ENCODE measurements at regions not wholly inside any gene's neighbourhood (a gene's known extent, or its start where the extent isn't known, plus 50 kb on each side); places are given as distances from the start of the nearest gene placed in this dataset.
"Not testable (repeated sequence)": the region's sequence is repeated elsewhere in the genome, so short reads cannot be mapped to it uniquely, and the experiment has no call there.

GRCh38 chr17:31798205-31798724 is 60.8 kb downstream of the COPRS start:
- DNase-seq = no peak

- DNase-seq = not testable (repeated sequence)
Observed at GRCh38 chr17:31795941-31796340, 63.1 kb downstream of the COPRS start.

- DNase-seq = no peak
Observed at GRCh38 chr17:31794111-31794510, 64.9 kb downstream of the COPRS start.

GRCh38 chr17:31793634-31794033 is 65.4 kb downstream of the COPRS start:
- DNase-seq = not testable (repeated sequence)

GRCh38 chr17:31792007-31792585 is 66.9 kb downstream of the COPRS start:
- no peak for DNase-seq

GRCh38 chr17:31789707-31790505 is 69.1 kb downstream of the COPRS start:
- DNase-seq = no peak

- no peak for DNase-seq
Observed at GRCh38 chr17:31788956-31789355, 70.1 kb downstream of the COPRS start.

GRCh38 chr17:31788571-31788946 is 70.5 kb downstream of the COPRS start:
- no peak for DNase-seq

GRCh38 chr17:31787857-31788570 is 71.0 kb downstream of the COPRS start:
- DNase-seq = no peak

- no peak for DNase-seq
Observed at GRCh38 chr17:31786796-31787481, 72.1 kb downstream of the COPRS start.

- DNase-seq = no peak
Observed at GRCh38 chr17:31780483-31780882, 78.6 kb downstream of the COPRS start.

GRCh38 chr17:31778523-31778922 is 80.5 kb downstream of the COPRS start:
- no peak for DNase-seq

GRCh38 chr17:31771328-31771727 is 87.7 kb downstream of the COPRS start:
- not testable (repeated sequence) for DNase-seq

- not testable (repeated sequence) for DNase-seq
Observed at GRCh38 chr17:31770501-31770900, 88.5 kb downstream of the COPRS start.

- not testable (repeated sequence) for DNase-seq
Observed at GRCh38 chr17:31761836-31762510, 97.1 kb downstream of the COPRS start.

- DNase-seq = no peak
Observed at GRCh38 chr17:31758646-31759045, 100.4 kb downstream of the COPRS start.

- no peak for DNase-seq
Observed at GRCh38 chr17:31757097-31757496, 101.9 kb downstream of the COPRS start.

GRCh38 chr17:31754239-31754945 is 104.7 kb downstream of the COPRS start:
- DNase-seq = no peak

- no peak for DNase-seq
Observed at GRCh38 chr17:31753011-31753410, 106.0 kb downstream of the COPRS start.

- DNase-seq = no peak
Observed at GRCh38 chr17:31752584-31752983, 106.5 kb downstream of the COPRS start.

GRCh38 chr17:31750578-31750977 is 108.5 kb downstream of the COPRS start:
- DNase-seq = no peak

- DNase-seq = no peak
Observed at GRCh38 chr17:31748881-31749280, 110.2 kb downstream of the COPRS start.
